HuH-7.5 (cell line): ENCODE measurements at regions not wholly inside any gene's neighbourhood (a gene's known extent, or its start where the extent isn't known, plus 50 kb on each side); places are given as distances from the start of the nearest gene placed in this dataset.
"Not testable (repeated sequence)": the region's sequence is repeated elsewhere in the genome, so short reads cannot be mapped to it uniquely, and the experiment has no call there.

Experiments used
- DNase-seq: peaks from one replicate; pipeline ENCODE4 v3.0.0; 2011; ENCODE audit warnings: low spot score

DNA sequence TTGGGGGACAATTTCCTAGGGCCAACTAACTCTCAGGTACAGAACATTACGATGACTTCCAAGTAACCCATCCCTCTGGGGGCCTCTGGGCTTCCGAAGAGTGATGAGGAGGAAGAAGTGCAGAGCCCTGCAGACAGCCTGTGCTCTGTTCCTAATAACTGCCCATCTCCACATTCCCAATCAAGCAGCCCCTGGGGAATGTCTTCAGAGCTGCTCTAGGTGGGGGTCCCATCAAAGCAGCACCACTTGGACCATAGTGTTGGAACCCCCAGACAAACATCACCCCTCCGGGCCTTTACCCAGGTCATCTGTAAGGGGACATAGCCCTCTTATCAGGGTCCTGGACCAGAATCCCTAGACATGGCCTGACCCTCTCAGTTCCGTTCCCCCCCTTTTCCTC is 357.3 kb downstream of the NPHP4 start:
- no peak for DNase-seq

DNA sequence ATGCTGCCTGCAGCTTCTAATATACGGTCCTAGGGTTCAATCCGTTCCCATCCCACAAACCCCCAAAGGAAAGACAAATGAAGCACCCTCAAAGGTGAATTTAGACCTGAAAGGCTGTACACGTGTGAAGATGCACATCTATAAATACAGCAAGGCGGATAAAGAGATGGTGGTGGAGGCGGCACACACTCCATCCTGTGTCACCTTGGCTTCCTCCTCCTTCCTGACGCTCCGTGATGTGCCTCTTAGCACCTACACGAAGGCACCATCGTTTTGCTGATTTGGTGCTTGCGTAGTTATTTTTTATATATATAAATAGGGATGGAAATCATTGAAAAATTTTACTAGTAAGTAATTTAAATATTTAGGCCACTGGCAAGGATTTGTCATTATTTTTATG is 359.4 kb downstream of the NPHP4 start:
- no peak for DNase-seq

DNA sequence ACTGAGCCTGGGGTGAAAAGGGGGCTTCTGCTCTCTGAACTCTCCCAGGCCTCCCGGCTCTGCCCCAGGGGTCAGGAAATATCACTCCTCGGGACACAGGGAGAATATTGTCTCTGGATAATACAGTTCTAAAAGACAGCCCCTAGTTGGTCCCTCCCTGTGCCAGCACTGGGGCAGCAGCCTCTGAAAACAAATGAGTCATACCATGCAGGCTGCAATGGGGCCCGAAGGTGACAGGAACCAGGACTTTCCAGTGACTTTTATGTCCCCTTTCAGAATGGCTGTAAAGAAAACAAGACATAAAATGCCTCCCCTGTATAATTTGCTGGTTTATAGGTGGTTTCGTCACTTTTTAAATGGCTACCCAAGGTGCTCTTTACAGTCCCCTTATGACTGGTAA is 360.0 kb downstream of the NPHP4 start:
- no peak for DNase-seq

DNA sequence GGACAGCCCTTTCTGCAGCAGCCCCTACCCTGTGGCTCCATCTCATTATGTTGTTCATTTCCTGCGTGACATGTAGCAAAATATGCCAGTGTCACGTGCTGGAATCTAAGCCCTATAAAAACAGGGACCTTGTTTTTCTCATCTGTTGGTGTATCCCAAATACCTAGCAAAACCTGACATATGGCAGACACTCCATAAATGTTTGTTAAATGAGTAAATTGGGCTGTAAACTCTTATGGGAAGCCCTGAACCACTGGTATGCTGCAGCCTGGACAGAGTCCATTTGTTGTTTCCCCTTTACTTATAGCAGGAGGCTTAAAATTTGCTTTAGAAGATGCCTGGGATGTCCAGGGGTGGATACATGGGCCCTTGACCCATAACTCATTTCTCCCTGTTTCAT is 363.8 kb downstream of the NPHP4 start:
- no peak for DNase-seq

DNA sequence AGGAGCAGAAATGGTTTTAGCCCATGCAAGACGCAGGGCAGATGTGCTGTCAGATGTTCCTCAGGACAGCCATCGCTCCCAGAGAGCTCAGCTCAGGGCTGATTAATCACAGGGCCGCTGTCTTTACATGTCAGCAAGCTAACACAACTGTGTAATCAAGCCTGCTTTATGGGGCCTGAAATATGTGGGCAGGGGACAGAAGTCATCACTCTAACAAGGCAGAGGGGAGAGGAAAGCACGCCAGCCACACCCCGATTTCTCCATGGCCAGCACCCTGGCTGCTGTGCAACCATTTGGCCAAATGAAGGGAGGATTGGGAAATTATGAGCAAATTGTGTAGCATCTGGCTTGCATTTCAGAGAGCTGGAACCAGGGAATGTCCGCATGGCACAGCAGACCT is 368.8 kb downstream of the NPHP4 start:
- no peak for DNase-seq

DNA sequence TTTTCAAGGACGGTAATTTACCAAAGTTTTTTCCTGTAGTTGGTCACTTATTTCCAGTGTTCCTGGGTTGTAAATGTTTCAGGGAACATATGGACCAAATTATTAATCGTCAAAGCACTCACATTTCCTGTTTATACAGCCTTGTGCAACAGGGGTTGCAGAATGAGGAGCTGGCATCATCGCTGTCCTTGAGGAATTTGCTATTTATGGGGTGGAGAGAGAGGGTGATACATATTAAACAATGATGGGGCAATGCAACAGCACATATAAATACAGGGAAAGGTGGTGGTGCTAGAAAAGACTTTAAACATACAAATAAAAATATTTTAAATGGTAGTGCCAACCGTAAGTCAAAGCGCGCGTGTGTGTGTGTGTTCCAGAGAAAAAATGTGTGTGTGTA is 369.8 kb downstream of the NPHP4 start:
- no peak for DNase-seq

DNA sequence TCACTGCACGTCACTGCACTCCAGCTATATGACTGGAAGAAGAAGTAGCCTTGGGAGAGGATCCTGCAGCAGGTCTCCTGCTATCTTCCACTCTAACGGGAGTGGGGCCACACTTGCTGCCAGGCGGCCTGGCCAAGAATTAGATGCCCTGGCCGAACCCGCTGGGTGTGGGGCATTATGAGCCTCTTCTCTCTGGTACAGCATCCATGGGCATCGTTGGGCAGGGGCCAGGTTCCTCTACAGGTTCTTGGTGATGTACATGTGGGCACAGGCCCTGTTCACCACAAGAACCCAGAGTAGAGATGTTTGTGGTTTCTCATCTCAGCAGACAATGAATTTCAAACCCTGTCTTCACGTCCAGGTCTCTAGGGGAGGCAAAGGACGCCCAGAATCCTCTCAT is 370.5 kb downstream of the NPHP4 start:
- DNase-seq, result no peak

DNA sequence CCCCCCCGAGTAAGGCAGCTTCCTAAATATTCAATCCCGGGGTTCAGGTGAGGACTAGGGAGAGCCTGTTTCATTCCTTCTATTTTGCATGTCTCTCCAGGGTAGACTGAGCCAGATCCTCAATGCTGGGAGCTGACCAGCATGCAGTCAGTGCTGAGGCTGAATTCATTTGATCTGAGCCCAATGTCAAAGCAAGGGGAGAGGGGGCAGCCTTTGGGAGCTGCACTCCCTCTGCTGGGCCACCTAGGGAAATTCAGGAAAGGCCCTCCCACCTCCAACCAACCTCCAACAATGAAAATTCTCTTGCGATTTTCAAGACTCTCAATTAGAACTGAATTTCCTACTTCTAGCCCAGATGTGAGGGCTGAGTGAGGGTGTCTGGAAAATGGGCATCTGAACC is 371.2 kb downstream of the NPHP4 start:
- DNase-seq, result peak; percentile 16

DNA sequence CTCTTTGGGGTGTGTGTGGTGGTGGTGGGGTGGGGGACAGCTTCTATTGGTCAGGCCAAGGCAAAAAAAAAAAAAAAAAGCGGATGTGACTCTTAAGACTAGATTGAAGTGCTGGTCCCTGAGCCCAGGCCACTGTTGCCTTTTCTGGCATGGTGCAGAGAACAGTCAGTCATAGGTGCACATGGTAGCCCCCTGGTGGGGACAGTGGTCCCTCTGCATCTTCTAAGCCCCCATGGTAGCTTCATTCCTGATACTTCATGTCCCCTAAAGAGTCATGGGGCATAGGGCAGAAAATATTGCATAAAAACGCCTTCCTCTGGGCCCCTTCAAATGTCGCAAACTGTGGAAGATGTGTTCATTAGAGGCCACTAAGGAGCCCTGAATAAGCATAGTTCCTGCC is 371.8 kb downstream of the NPHP4 start:
- no peak for DNase-seq

DNA sequence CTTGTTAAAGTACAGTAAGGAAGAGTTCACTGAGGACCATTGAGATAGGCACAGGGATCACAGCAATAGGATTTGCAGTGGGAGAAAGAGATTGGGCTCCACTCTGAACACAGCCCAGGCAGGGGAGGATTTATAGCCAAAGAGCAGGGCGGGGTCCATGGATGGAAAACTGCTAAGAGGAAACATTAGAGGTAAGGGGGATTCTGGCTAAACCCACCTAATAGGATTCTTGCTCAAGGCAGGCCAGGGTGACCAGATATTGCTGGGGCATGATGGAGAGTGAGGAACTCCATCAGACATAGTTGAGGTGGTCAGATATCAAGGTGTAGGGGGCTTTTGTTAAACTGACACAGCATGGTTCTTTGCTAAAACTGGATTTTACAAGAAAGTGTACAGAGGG is 372.8 kb downstream of the NPHP4 start:
- no peak for DNase-seq

DNA sequence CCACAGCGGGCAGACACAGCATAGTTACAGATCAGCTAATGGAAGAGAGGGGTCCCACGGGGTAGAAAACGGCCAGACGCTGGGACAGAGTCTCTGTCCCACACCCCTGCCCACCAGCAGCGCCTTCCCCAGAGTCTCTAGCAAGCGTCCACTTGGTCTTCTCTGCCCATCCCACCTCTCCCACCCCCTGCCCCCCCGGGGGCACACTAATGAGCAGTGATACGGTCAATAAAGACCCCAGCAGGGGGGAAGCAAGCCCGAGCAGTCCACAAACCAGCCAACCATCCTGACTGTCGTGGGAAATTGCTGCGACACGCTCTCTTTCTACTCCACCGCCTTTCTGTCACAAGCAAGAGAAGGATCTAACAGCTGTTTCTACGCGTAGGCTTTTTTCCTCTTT is 374.7 kb downstream of the NPHP4 start:
- no peak for DNase-seq

DNA sequence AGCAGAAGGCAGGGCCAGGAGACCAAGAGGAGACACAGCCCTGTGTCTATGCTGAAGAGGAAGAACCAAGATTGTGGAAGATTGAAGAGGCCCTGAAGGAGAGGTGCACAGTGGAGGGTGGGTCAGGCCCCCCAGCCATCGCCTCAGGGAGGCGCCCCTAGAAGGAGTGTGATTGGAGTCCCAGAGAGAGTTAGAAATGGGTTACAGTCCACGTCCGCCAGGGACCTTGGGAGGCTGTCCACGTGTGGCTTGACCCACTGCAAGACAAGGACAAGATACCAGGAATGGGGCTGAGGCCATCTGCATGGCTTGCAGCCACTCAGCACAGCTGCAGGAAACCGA is 375.1 kb downstream of the NPHP4 start:
- DNase-seq, result no peak

DNA sequence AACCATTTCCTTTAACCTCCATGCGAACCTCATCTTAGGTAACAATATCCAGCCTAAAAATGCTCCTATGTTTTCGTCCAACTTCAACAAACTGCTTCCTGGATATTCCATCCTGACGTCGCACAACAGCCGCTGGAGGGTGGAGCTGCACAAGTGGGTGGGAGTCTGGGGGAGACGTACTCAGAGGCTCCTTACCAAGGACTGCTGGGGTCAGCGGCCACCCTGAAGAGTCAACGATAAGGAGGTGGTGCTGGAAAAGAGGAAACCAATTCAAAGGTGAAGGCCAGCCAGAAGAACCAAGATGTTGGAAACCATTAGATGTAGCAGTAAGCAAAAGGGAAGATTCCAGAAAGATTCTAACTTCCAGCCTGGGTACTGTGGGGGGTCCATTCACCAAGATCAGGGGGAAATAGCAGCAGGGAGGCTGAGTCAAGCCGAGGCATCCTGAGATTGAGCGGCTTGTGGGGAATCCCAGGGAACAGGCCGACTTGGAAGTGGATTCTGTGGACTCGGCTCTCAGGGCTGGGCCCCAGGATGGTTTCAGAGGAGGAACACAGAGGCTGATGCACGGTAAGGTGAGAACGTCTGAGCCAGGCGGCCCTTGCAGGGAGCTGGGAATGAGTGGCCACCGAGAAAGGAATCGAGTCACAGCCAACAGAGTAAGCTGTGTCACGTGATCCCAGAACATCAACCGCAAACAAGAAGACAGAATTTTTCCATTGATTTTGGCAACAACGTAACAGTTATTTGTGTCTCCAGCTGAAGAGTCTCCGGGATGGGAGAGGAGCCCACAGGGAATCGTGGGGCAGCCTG is 375.7 kb downstream of the NPHP4 start:
- no peak for DNase-seq

DNA sequence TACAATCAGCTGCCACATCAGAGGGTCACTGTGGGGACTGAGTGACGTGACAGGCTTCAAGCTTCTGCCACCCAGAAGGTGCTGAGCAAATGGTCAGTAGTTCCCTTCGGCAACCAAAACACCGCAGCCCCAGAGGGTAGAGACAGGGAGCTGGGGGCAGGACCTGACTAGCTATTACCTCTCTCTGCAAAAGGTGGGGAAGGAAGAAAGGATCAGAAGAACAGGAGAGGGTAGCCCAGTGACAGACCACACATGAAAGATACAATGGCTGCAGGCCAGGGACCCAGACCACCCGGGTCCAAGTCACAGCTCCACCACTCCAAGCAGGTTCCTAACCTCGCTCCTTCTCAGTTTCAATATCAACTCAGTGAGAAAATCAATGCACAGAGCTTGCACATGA is 377.1 kb downstream of the NPHP4 start:
- no peak for DNase-seq

DNA sequence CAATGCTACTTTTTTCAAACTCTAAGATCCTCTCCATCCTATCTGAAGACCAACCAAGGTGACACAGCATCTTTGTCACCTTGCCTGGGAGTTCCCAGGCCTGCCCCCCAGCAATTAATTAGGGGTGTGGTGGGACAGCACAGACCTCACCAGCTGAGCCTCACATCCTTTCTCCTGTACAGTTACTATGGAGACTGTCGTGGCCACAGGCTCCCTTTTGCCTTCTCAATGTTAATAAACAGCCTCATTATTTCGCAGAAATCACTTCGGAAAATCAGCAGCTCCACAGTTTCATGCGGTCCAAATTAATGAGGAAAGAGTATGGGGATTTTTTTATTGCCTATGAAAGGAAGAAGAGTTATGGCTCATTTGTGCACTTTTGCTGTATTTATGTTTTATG is 378.3 kb downstream of the NPHP4 start:
- DNase-seq, result no peak

DNA sequence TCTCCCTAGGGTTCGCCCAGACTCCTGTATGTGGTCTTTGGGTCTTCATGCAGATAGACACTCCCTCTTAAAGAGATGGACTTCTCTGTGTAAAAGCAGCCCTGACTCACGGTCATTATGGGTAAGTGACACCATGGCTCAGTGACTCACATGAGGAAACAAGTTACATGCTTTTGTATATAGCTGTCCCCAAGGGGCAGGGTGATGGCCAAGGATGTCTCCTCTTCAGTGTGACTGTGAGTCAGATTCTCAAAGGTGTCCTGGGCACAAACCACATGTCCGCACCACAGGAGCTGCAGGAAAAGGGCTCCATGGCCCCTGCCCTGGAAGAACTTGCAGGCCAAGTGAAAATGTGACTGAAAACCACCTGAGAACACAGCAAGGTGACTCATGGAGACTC is 380.4 kb downstream of the NPHP4 start:
- no peak for DNase-seq

DNA sequence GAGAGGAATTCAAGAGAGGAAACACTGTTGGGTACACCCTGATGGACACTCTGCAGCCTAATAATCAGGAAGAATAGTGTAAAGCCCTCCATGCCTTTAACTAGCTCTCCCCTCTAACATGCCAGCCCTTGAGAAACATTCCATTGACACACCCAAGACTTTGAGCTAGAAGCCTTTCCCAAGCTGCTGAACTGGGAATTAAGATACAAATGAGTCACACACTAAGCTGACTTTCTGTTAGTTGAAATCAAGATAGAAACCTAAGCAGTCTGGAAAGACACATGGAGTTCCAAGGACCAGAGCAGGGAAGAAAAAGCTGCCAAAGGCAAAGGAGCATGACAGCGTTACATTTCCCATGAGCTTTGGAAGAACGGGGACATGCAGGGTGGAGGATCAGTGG is 380.8 kb downstream of the NPHP4 start:
- no peak for DNase-seq

DNA sequence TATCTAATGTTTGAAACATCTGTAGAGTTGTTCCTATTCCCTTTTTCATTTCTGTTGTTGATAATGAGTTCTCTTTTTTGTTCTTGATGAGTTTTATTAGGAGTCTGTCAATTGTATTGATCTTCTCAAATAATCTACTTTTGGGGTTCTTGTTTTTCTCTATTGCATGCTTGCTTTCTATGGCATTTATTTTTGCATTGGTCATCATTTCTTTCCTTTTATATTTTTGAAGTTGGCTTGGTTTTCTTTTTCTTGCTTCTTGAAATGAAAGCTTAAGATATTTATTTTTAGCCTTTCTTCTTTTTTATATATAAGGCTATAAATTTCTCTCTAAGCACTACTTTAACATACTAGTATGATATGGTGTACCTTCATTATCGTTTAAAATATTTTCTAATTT is 381.8 kb downstream of the NPHP4 start:
- DNase-seq, result no peak

DNA sequence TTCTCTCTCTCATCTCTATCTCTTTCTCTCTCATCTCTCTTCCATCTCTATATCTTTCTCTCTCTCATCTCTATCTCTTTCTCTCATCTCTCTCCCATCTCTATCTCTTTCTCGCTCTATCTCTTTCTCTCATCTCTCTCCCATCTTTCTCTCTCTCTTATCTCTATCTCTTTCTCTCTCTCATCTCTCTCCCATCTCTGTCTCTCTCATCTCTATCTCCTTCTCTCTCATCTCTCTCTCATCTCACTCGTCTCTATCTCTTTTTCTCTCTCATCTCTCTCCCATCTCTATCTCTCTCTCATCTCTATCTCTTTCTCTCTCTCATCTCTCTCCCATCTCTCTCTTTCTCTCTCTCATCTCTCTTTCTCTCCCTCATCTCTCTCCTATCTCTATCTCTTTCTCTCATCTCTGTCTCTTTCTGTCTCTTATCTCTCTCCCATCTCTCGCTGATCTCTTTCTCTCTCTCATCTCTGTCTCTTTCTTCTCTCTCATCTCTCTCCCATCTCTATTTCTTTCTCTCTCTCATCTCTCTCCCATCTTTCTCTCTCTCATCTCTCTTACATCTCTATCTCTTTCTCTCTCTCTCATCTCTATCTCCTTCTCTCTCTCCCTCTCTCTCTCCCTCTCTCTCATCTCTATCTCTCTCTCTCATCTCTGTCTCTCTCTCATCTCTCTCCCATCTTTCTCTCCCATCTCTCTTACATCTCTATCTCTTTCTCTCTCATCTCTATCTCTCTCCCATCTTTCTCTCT is 388.7 kb downstream of the NPHP4 start:
- DNase-seq, result no peak

DNA sequence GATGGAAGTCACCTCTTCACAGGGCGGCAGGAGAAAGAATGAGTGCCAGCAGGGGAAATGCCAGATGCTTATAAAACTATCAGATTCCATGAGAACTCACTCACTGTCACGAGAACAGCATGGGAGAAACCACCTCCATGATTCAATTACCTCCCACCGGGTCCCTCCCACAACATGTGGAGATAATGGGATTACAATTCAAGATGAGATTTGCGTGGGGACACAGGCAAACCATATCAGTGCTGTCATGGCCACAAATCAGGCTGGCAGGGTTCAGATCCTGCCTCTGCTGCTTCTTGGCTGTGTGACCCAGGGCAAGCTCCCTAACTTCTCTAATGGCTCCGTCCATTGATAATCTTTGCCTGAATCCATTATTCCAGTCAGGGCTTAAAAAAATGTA is 389.5 kb downstream of the NPHP4 start:
- not testable (repeated sequence) for DNase-seq

DNA sequence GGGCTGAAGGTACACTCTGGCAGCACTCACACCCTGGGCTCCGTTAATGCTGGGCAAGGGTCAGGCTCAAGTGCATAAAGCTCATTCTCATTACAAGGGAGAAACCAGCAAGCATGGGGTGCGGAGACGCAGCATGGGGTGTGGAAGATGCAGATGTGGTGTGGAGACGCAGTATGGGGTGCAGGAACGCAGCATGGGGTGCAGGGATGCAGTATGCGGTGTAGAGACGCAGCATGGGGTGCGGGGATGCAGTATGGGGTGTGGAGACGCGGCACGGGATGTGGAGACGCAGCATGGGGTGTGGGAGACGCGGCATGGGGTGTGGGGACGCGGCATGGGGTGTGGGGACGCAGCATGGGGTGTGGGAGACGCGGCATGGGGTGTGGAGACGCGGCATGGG is 390.7 kb downstream of the NPHP4 start:
- DNase-seq, result no peak

DNA sequence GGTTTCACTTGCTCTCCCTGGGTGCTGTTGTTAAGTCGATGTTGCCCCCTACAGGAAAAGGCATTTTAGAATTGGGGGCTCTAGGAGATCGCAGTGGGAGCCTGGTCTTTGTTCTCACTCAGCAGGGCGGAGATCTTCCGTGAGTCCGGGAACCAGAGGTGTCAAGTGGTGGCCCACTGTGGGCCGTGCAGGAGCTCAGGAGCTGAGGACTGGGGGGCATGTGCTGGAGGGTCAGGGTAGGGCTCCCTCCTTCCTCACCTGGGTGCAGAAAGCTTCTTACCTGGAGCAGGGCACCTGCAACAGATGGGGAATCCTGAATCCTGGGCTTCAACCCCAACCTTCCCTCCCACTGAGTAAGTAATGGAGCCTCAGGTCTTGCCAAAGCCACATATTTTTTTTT is 392.7 kb downstream of the NPHP4 start:
- DNase-seq, result no peak

DNA sequence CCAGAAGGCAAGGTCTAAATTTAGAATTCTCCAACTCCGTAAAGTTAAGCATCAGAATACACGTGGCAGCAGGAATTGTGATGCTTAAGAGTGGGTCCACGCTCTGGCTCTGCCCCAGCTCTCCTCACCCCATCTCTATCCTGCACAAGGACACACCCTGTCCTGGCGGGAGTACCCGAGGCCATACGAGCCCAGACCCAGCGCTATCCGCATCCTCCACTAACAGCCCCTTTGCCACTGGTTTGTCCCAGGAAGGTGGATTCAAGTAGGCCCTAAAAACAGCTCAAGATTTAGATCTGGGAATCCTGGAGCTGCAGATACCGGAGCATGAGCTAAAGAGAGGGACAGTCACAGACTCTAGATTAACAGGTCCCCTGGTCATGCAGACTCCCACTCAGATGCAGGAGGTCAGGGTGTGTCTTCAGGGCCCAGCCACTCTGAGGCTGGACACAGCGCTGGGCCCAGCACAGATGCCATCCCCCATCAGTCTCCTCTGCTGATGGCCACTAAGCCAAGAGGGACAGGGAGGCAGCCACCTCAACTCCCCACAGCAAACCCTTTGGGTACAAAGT is 393.3 kb downstream of the NPHP4 start:
- DNase-seq, result no peak
